ENCODE measurements at regions not wholly inside any gene's neighbourhood (a gene's known extent, or its start where the extent isn't known, plus 50 kb on each side); places are given as distances from the start of the nearest gene placed in this dataset.

GRCh38 chr20:57943950-57944349, 234.1 kb upstream of the PMEPA1 start:
- H3K4me1 ChIP-seq (ENCODE audit: control insufficient read depth, extremely low read depth, insufficient read depth, low read length), result no peaks in the 10 kb centered on the region
- no peak overlapping the region for H3K4me3 ChIP-seq (ENCODE audit: control insufficient read depth in 2 of 3, extremely low read depth in 1 of 3, insufficient read depth in 2 of 3, low read depth in 1 of 3, low read length in 3 of 3)
- no peak for TF ChIP-seq EZH2 (IDR thresholded peaks at IDR 0.05; ENCODE audit: low read length)
- TF ChIP-seq, protein P1, sequence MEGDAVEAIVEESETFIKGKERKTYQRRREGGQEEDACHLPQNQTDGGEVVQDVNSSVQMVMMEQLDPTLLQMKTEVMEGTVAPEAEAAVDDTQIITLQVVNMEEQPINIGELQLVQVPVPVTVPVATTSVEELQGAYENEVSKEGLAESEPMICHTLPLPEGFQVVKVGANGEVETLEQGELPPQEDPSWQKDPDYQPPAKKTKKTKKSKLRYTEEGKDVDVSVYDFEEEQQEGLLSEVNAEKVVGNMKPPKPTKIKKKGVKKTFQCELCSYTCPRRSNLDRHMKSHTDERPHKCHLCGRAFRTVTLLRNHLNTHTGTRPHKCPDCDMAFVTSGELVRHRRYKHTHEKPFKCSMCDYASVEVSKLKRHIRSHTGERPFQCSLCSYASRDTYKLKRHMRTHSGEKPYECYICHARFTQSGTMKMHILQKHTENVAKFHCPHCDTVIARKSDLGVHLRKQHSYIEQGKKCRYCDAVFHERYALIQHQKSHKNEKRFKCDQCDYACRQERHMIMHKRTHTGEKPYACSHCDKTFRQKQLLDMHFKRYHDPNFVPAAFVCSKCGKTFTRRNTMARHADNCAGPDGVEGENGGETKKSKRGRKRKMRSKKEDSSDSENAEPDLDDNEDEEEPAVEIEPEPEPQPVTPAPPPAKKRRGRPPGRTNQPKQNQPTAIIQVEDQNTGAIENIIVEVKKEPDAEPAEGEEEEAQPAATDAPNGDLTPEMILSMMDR (optimal IDR thresholded peaks at IDR 0.05 in 1 of 3, IDR thresholded peaks at IDR 0.05 in 1 of 3, conservative IDR thresholded peaks at IDR 0.05 in 1 of 3; ENCODE audit: extremely low read depth in 1 of 3, insufficient read depth in 2 of 3, low read length in 3 of 3), result no peak
- DNase-seq (ENCODE audit: low read depth, low spot score), result no peak
- FAIRE-seq, result no peak
- no peaks in the 10 kb centered on the region for H3K36me3 ChIP-seq (ENCODE audit: control insufficient read depth in 2 of 2, extremely low read depth in 1 of 2, insufficient read depth in 2 of 2, low read length in 2 of 2)
- no peak overlapping the region for H3K9ac ChIP-seq (ENCODE audit: control insufficient read depth, extremely low read depth, insufficient read depth, low read length)
- no peaks in the 10 kb centered on the region for H3K79me2 ChIP-seq (ENCODE audit: control insufficient read depth, insufficient read depth, low read length)
- H3K27me3 ChIP-seq (ENCODE audit: control insufficient read depth, extremely low read depth, insufficient read depth, low read length), result peaks cover 39% of the 10 kb centered on the region
- H4K20me1 ChIP-seq (ENCODE audit: control insufficient read depth, extremely low read depth, insufficient read depth, low read length), result no peaks in the 10 kb centered on the region
- H2AFZ ChIP-seq (ENCODE audit: control insufficient read depth, low read length), result no peak overlapping the region
- no peak overlapping the region for H3K4me2 ChIP-seq (ENCODE audit: control insufficient read depth, extremely low read depth, insufficient read depth, low read depth, low read length)
- dilution Hi-C loops (cut with MboI; ENCODE audit: extremely low pct_ligation_motif_present, low sequenced_read_pairs), result no loop called here
- H3K9me1 ChIP-seq (ENCODE audit: control insufficient read depth, extremely low read depth, insufficient read depth, low read length), result no peaks in the 10 kb centered on the region
- H3K9me3 ChIP-seq (ENCODE audit: control insufficient read depth, low read depth, low read length), result no peaks in the 10 kb centered on the region
- H3K27ac ChIP-seq (ENCODE audit: control insufficient read depth, insufficient read depth, low read length), result no peak overlapping the region

GRCh38 chr20:57943291-57943690, 233.5 kb upstream of the PMEPA1 start:
- no peak for FAIRE-seq

More at GRCh38 chr20:57943291-57943690, 233.5 kb upstream of the PMEPA1 start:
- no peaks in the 10 kb centered on the region for H3K36me3 ChIP-seq (ENCODE audit: control insufficient read depth in 2 of 2, extremely low read depth in 1 of 2, insufficient read depth in 2 of 2, low read length in 2 of 2)
- no peak for DNase-seq (ENCODE audit: low read depth, low spot score)
- H3K4me1 ChIP-seq (ENCODE audit: control insufficient read depth, extremely low read depth, insufficient read depth, low read length), result no peaks in the 10 kb centered on the region
- TF ChIP-seq EZH2 (IDR thresholded peaks at IDR 0.05; ENCODE audit: low read length), result no peak
- TF ChIP-seq, protein P1 (optimal IDR thresholded peaks at IDR 0.05 in 1 of 3, IDR thresholded peaks at IDR 0.05 in 1 of 3, conservative IDR thresholded peaks at IDR 0.05 in 1 of 3; ENCODE audit: extremely low read depth in 1 of 3, insufficient read depth in 2 of 3, low read length in 3 of 3), result no peak
- H4K20me1 ChIP-seq (ENCODE audit: control insufficient read depth, extremely low read depth, insufficient read depth, low read length), result no peaks in the 10 kb centered on the region
- no peak overlapping the region for H3K9ac ChIP-seq (ENCODE audit: control insufficient read depth, extremely low read depth, insufficient read depth, low read length)
- H3K9me1 ChIP-seq (ENCODE audit: control insufficient read depth, extremely low read depth, insufficient read depth, low read length), result no peaks in the 10 kb centered on the region
- no peak overlapping the region for H3K4me3 ChIP-seq (ENCODE audit: control insufficient read depth in 2 of 3, extremely low read depth in 1 of 3, insufficient read depth in 2 of 3, low read depth in 1 of 3, low read length in 3 of 3)
- no peaks in the 10 kb centered on the region for H3K79me2 ChIP-seq (ENCODE audit: control insufficient read depth, insufficient read depth, low read length)
- no peaks in the 10 kb centered on the region for H3K9me3 ChIP-seq (ENCODE audit: control insufficient read depth, low read depth, low read length)
- no peak overlapping the region for H3K27ac ChIP-seq (ENCODE audit: control insufficient read depth, insufficient read depth, low read length)
- H3K4me2 ChIP-seq (ENCODE audit: control insufficient read depth, extremely low read depth, insufficient read depth, low read depth, low read length), result no peak overlapping the region
- peaks cover 44% of the 10 kb centered on the region for H3K27me3 ChIP-seq (ENCODE audit: control insufficient read depth, extremely low read depth, insufficient read depth, low read length)
- dilution Hi-C loops (cut with MboI; ENCODE audit: extremely low pct_ligation_motif_present, low sequenced_read_pairs), result no loop called here
- no peak overlapping the region for H2AFZ ChIP-seq (ENCODE audit: control insufficient read depth, low read length)
